HG03354 (cell line): ENCODE measurements at regions not wholly inside any gene's neighbourhood (a gene's known extent, or its start where the extent isn't known, plus 50 kb on each side); places are given as distances from the start of the nearest gene placed in this dataset.

ENCODE experiments used
- ATAC-seq: cut with Tn5 transposase; IDR thresholded peaks from one replicate; pipeline ENCODE4 v1.9.1; 2021; ENCODE audit warnings: mild to moderate bottlenecking; ENCODE audit not compliant: unreplicated experiment, poor library complexity, severe bottlenecking

DNA sequence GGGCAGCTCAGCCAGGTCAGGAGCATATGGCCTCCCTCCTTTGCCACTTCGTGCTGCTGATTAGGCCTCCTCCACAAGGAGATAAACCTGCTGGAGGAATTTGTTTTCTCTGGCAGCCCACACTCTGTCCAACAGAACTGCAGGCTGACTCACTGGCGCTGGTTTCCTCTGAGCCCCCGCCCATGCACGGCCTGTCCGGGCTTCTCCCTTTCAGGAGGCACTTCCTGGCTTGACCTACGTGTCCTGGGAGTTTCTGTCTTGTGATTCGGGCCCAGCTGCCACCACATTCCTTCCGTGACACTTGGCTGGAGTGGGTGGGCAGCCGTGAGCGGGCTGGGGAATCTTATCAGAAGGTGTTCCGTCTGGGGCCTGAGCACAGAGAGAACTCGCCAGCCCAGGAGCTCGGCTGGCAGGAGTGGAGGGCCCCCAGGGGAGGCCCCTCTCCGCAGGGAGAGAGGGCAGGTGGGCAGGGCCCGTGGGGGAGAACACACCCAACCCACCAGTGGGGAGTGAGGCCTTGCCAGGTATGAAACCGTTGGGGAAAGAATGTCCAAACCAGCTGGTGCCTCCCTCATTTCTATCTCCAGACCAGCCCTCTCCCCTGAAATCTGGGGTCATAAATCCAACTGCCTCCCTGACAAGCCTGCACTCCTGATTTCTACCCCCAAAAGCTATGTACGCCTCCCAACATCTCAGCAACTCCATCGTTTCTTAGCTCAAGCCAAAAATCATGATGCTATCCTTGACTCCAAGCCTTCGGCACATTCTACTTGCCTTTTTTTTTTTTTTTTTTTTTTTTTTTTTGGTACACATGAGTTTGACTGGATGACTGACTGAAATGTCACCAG lies 110.6 kb upstream of the MEF2A start:
- no peak for ATAC-seq

DNA sequence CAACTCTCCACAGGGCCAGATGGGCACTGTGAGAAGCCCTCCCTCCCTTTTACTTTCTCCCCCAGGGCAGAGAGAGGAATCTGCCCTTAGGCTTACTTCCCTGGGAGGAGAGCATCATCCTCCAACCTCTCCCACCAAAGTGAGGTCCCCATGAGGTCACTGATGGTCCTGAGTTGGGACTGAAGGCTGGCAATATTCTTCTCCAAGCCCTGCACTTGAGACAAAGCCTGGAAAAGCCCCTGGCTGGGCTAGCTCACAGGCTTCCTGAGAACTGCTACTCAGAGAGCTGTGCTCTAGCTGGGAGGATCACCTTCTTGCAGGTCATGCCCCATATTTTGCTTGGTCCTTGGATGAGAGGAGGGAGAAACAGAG lies 110.0 kb upstream of the MEF2A start:
- no peak for ATAC-seq

- no peak for ATAC-seq
These were observed 101.6 kb upstream of the MEF2A start for GRCh38 chr15:99464137-99464536.

DNA sequence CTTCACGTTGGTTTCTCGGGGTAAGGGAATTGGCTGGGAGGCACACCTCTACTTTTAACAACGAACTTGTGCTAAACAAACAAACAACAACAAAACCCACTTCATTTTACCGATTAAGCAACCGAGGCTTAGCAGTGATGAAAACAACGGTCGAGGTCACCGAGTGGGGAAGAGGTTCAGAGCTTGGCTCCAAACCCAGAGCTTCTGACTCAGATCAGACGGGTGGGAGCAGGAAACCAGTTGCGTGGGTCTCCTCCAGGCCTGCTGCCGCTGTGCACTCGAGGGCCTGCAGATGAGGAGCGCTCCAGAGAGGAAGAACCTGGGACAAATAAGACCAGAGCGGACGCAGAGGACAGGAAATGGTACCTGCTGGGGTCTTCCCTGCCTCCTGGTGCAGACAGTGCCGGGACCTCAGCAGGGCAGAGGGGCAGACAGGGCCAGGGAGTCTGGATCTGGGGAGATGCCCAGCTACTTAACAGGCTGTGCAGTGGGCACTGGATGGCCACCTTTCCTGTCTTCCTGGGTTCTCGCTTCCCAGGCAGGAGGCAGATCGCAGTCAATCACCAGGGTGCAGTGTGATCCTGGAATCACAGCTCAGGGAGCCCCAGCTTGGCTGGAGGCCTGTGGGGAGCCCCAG lies 99.0 kb upstream of the MEF2A start:
- ATAC-seq, result no peak

DNA sequence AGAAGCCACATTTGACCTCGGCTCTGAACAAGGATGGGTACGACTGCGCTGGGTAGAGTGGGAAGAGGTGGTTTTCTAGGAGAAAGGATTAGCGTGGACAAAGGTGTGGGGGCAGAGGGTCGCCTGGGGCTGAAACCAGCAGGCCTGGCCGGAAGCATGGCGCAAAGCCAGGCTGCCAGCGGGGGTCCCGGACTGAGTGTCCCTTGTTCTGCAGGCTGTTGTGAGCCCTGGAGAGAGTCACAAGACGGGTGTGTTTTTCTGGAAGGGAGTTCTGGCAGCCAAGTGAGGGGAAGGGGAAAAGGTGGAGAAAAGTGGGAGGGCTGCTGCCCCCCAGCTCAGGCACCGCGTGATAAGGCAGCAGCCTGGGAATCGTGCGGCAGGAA lies 98.5 kb upstream of the MEF2A start:
- no peak for ATAC-seq

GRCh38 chr15:99467853-99468464 lies 97.8 kb upstream of the MEF2A start:
- ATAC-seq, result no peak

DNA sequence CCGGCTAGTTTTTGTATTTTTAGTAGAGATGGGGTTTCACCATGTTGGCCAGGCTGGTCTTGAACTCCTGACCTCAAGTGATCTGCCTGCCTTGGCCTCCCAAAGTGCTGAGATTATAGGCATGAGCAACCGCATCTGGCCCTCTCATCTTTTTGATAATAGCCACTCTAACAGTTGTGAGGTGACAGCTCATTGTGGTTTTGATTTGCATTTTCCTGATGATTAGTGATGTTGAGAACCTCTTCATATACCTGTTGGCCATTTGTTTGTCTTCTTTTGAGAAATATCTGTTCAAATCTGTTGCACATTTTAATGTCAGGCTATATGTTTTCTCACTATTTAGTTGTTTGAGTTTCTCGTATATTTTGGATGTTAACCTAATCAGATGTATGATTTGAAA lies 95.6 kb upstream of the MEF2A start:
- ATAC-seq, result peak; percentile 48

DNA sequence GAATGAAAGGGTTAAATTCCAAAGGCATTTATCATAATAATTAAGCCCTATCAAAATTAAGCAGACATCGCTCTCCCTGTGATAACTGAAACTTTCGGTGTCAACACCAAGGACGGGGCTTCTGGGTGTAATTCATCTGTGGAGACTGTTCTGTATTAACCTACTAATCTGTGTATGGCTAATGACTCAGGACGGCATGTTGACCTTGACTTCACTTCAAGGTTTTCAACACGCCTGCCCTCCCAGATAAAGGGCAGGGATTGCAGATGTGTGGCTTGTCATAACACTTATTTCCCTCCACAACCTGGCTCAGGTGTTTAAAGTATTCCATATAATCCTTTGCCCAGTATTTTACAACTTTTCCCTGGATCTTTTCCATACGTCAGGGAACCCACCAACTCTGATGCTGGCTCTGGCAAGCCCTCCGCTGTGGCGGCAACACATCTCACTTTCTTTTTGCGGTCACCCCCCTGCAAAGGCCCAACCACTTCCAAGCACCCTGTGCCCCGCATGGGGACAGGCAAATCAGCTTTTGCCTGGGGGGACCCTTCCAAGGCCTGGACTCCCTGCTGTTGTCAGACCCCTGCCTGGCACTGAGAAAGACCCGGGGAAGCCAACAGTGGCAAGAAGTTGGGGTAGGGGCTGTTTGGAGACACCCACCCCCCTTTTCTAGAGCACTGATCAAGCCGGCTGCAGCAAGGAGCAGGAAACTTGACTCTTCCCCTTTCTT lies 93.2 kb upstream of the MEF2A start:
- no peak for ATAC-seq

GRCh38 chr15:99473981-99474906 lies 91.5 kb upstream of the MEF2A start:
- no peak for ATAC-seq

DNA sequence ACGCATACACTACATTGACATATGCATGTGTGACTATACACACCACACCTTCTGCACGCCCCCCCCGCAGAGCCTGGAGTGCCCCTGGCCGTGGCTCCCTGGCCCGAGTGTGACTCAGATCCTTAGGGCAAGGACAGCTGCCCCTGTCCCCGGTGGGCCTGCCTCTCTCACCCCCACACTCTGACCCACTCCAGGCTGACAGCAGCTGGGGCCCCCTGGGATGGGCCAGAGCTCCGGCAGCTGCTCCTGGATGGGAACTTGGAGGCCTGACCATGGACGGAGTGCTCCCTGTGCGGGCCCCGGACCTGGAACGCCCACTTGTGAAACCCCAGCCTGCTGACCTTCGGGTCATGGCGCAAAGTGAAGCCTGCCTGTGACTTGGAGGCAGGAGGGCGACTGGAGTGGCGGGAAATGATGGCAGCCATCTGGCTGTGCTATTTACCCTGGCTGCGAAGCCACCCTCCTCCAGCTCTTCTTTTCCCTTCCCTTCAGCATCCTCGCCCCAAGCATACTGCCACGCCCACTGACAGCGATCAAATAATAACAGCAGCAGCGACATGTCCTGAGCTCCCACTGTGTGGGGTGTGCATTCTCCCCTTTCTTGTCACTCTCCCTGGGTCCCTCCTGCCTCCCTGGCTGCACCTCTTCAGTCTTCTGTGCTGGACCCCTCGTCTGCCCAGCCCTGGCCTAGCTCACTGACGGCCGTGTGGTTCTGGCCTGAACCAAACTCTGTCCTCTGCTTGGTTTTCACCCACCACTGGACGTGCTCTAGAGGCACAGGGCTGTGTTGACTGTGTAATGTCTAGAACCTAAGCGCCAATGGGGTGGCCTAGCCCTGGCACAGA lies 90.7 kb upstream of the MEF2A start:
- no peak for ATAC-seq

DNA sequence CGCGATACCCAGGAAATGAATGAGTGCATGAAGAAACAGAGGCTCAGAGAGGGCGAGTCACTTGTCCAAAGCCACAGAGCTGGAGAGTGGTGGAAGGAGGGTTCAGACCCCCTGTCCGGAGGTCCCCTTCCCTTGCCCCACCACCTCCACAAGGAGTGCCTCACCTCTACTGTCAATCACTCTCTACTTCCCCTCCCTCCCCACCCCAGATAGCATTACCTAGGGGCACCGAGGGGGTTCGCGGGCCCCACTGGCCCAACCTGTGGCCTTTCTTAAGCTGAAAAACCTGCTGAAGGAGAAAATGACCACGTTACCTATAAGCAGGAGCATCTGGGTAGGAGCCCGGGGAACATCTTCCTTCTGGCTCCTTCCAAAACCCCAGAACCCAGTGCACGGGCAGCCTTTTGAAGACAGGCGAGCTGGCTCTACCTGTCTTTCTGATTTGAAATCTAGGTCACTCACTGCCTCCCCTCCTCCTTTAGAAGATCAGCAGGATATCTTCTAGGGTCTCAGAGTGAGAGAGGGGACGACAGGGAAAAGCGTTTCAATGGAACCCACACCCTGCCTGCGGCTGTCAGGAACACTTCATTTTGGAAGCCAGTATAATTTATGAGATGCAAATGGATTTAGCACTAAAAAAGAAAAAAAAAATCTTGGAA lies 89.9 kb upstream of the MEF2A start:
- ATAC-seq, result no peak

GRCh38 chr15:99476413-99477222 lies 89.2 kb upstream of the MEF2A start:
- peak; percentile 51 for ATAC-seq

- no peak for ATAC-seq
These were observed 87.9 kb upstream of the MEF2A start for GRCh38 chr15:99477791-99478471.

DNA sequence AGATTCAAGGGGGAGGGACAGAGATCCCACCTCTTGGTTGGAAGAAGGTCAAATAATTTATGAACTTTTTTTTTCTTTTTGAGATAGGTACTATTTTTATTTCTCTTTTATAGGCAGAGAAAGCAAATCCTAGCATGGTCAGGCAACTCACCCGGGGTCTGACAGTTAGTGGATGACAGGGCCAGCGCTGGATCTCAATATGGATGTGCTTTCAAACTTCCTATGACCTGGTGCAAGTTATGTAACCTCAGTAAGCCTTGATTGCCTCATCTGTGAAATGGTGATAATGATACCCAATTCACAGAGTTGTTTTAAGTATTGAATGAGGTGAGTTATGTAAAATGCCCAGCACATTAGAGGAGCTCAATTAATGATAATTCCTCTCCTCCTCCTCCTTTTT lies 86.8 kb upstream of the MEF2A start:
- ATAC-seq, result no peak

GRCh38 chr15:99480016-99480810 lies 85.6 kb upstream of the MEF2A start:
- ATAC-seq, result no peak
